Body of pancreas (tissue), 4 donors: ENCODE measurements at regions not wholly inside any gene's neighbourhood (a gene's known extent, or its start where the extent isn't known, plus 50 kb on each side); places are given as distances from the start of the nearest gene placed in this dataset.

Experiments
- CTCF ChIP-seq, 7 experiments: fragments of 450-650 bp in 4 of 7; fragments of 200-600 bp in 3 of 7; sonication (generic) in 3 of 7; IDR thresholded peaks; one replicate each; pipeline ENCODE4 v1.5.1; 2016 to 2019; ENCODE audit warnings: antibody characterized with exemption in 7 of 7
- POLR2A ChIP-seq, 3 donors: fragments of 450-650 bp; IDR thresholded peaks; one replicate each; pipeline ENCODE4 v1.6.1; 2016; ENCODE audit warnings: antibody characterized with exemption in 3 of 3, mild to moderate bottlenecking in 2 of 3

- peak; percentile 13 to 60 (median 53) for TF ChIP-seq CTCF (IDR thresholded peaks at IDR 0.05)
- no peak for TF ChIP-seq POLR2A (IDR thresholded peaks at IDR 0.05)
Measured at GRCh38 chr9:81848472-81848871, 79.8 kb upstream of the SPATA31D4 start.
